Fibroblast of lung (primary cell): ENCODE measurements at regions not wholly inside any gene's neighbourhood (a gene's known extent, or its start where the extent isn't known, plus 50 kb on each side); places are given as distances from the start of the nearest gene placed in this dataset.

ENCODE experiments used
- DNase-seq, 2 donors: peaks; one replicate each; pipeline versions ENCODE4 v3.0.0 to v3.0.0-alpha.2; 2010; ENCODE audit warnings: low read depth in 2 of 2
- H2AFZ ChIP-seq: 2 replicates; pipeline ENCODE4 v1.5.1; 2012; ENCODE audit warnings: low read length, control low read depth, inconsistent platforms
- H3K27ac ChIP-seq: 2 replicates; pipeline ENCODE4 v1.5.1; 2011; ENCODE audit warnings: low read length, control low read depth; ENCODE audit not compliant: insufficient read depth
- H3K27me3 ChIP-seq: 2 replicates; pipeline ENCODE4 v1.5.1; 2011; ENCODE audit warnings: mild to moderate bottlenecking, low read length; ENCODE audit not compliant: control insufficient read depth, insufficient read depth
- H3K36me3 ChIP-seq: 2 replicates; pipeline ENCODE4 v1.5.1; 2011; ENCODE audit warnings: low read length; ENCODE audit not compliant: control insufficient read depth, insufficient read depth
- H3K4me1 ChIP-seq: 2 replicates; pipeline ENCODE4 v1.5.1; 2011; ENCODE audit warnings: low read length; ENCODE audit not compliant: control insufficient read depth, insufficient read depth; ENCODE audit errors: extremely low read depth
- H3K4me2 ChIP-seq: 2 replicates; pipeline ENCODE4 v1.5.1; 2011; ENCODE audit warnings: low read length, control low read depth; ENCODE audit not compliant: insufficient read depth; ENCODE audit errors: extremely low read depth
- H3K4me3 ChIP-seq, 4 experiments: fragments of 200-600 bp in 1 of 4; sonication (generic) in 1 of 4; replicated peaks in 1 of 4; 2 replicates each; pipeline ENCODE4 v1.5.1; 2011 to 2016; ENCODE audit warnings: low read length in 4 of 4, low read depth in 3 of 4, mild to moderate bottlenecking in 3 of 4, control low read depth in 2 of 4, inconsistent platforms in 1 of 4, mixed read lengths in 1 of 4; ENCODE audit not compliant: insufficient read depth in 1 of 4; ENCODE audit errors: control extremely low read depth in 1 of 4
- H3K79me2 ChIP-seq: 2 replicates; pipeline ENCODE4 v1.5.1; 2012; ENCODE audit warnings: mild to moderate bottlenecking, low read length, inconsistent platforms; ENCODE audit not compliant: control insufficient read depth, insufficient read depth
- H3K9ac ChIP-seq: 2 replicates; pipeline ENCODE4 v1.5.1; 2011; ENCODE audit warnings: mild to moderate bottlenecking, low read length, control low read depth; ENCODE audit not compliant: insufficient read depth
- H3K9me3 ChIP-seq: 2 replicates; pipeline ENCODE4 v1.5.1; 2012; ENCODE audit warnings: low read depth, low read length; ENCODE audit not compliant: control insufficient read depth, insufficient read depth
- H4K20me1 ChIP-seq: 2 replicates; pipeline ENCODE4 v1.5.1; 2011; ENCODE audit warnings: low read length; ENCODE audit not compliant: control insufficient read depth, insufficient read depth; ENCODE audit errors: extremely low read depth
- EZH2 ChIP-seq: IDR thresholded peaks from 2 replicates; pipeline ENCODE4 v1.5.1; 2012; ENCODE audit warnings: low read length, control low read depth, mild to moderate bottlenecking; ENCODE audit errors: missing control alignments
- TF ChIP-seq, protein P1 (sequence below), 2 donors: IDR thresholded peaks in 1 of 2; conservative IDR thresholded peaks in 1 of 2; 1 replicate in 1 of 2; 2 replicates in 1 of 2; pipeline ENCODE4 v1.5.1; 2011 to 2012; ENCODE audit warnings: low read length in 2 of 2, control low read depth in 1 of 2, inconsistent platforms in 1 of 2, low read depth in 1 of 2, mild to moderate bottlenecking in 1 of 2

DNA sequence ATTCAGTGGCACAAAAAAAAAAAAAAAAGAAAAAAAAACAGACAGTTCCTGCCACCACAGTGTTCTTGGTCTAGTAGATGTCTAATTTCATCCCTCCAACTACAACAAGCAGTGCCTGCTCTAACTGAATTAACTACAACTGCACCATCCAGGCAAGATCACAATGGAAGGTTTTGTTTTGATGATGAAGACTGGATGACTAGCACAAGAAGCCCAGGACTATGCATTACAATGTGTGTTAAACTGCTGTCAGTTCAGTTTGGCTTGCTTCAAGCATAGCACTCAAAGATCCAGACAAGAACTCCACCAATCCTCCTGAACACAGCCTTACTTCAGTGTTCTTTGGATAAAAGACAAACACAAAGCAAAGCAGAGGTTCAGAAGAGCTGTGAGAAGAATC lies 279.9 kb downstream of the GRIN2B start:
- no peak for DNase-seq
- H3K27ac ChIP-seq: no peak overlapping the region
- no peaks in the 10 kb centered on the region for H3K9me3 ChIP-seq
- no peaks in the 10 kb centered on the region for H3K36me3 ChIP-seq
- no peaks in the 10 kb centered on the region for H3K79me2 ChIP-seq
- H3K4me2 ChIP-seq: no peak overlapping the region
- no peak overlapping the region for H3K4me3 ChIP-seq
- TF ChIP-seq, protein P1, sequence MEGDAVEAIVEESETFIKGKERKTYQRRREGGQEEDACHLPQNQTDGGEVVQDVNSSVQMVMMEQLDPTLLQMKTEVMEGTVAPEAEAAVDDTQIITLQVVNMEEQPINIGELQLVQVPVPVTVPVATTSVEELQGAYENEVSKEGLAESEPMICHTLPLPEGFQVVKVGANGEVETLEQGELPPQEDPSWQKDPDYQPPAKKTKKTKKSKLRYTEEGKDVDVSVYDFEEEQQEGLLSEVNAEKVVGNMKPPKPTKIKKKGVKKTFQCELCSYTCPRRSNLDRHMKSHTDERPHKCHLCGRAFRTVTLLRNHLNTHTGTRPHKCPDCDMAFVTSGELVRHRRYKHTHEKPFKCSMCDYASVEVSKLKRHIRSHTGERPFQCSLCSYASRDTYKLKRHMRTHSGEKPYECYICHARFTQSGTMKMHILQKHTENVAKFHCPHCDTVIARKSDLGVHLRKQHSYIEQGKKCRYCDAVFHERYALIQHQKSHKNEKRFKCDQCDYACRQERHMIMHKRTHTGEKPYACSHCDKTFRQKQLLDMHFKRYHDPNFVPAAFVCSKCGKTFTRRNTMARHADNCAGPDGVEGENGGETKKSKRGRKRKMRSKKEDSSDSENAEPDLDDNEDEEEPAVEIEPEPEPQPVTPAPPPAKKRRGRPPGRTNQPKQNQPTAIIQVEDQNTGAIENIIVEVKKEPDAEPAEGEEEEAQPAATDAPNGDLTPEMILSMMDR (conservative IDR thresholded peaks at IDR 0.05 in 1 of 2, IDR thresholded peaks at IDR 0.05 in 1 of 2; ENCODE audit: low read depth in 1 of 2, low read length in 2 of 2): no peak
- TF ChIP-seq EZH2: no peak
- no peaks in the 10 kb centered on the region for H3K27me3 ChIP-seq
- H4K20me1 ChIP-seq: peaks cover 2% of the 10 kb centered on the region
- no peak overlapping the region for H2AFZ ChIP-seq
- no peaks in the 10 kb centered on the region for H3K4me1 ChIP-seq
- no peak overlapping the region for H3K9ac ChIP-seq

DNA sequence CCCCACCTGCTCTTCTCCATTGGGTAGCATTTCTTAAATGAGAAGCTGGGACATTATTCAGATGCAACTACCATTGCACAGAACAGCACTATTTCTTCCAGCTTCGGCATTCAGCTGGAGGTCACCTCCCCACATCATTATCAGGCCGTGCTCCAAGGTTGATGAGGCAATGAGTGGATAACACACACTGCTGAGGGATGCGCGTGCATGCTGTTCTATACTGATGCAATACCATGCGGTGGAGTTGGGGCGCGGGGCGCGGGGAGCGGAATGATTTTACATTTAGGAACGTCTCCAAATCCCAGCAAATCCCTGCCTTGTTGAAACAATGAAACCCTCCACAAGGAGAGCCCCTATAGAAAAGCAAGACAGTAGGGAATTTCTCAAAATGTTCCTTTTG lies 283.4 kb downstream of the GRIN2B start:
- no peak for DNase-seq

DNA sequence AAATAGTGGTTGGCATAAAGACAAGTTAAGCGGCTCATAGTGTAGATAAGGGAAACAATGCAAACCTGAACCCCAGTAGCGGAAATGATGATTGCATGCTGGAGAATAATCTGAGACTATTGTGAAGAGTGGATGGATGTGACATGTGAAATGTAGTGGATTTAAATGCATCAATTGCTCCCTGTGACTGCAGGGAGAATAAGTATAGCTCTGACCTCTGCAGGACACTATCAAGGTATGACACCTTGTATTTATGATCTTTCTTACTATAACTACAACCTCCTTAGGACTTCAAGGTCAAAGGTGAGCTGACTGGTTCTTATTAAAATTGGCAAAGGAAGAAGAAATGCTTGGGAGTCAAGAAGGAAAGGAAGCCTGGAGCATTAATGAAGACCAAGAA lies 285.6 kb downstream of the GRIN2B start:
- Histone ChIP-seq H3K79me2 (no peaks in the 10 kb centered on the region), H3K9ac (no peak overlapping the region), H3K36me3 (no peaks in the 10 kb centered on the region), H3K27ac (no peak overlapping the region), H3K9me3 (no peaks in the 10 kb centered on the region), H2AFZ (no peak overlapping the region), H3K4me3 (no peak overlapping the region), H3K27me3 (no peaks in the 10 kb centered on the region), H4K20me1 (peaks cover 2% of the 10 kb centered on the region), H3K4me2 (no peak overlapping the region), H3K4me1 (no peaks in the 10 kb centered on the region)
- no peak for DNase-seq
- no peak for TF ChIP-seq EZH2
- TF ChIP-seq, protein P1 (conservative IDR thresholded peaks at IDR 0.05 in 1 of 2, IDR thresholded peaks at IDR 0.05 in 1 of 2; ENCODE audit: low read depth in 1 of 2, low read length in 2 of 2): no peak

More for the DNA sequence above, 283.4 kb downstream of the GRIN2B start:
- Histone ChIP-seq H3K79me2 (no peaks in the 10 kb centered on the region), H3K27ac (no peak overlapping the region), H3K27me3 (no peaks in the 10 kb centered on the region), H4K20me1 (peaks cover 2% of the 10 kb centered on the region), H2AFZ (no peak overlapping the region), H3K36me3 (no peaks in the 10 kb centered on the region), H3K4me2 (no peak overlapping the region), H3K4me1 (no peaks in the 10 kb centered on the region), H3K9ac (no peak overlapping the region), H3K4me3 (no peak overlapping the region), H3K9me3 (no peaks in the 10 kb centered on the region)
- TF ChIP-seq, protein P1 (conservative IDR thresholded peaks at IDR 0.05 in 1 of 2, IDR thresholded peaks at IDR 0.05 in 1 of 2; ENCODE audit: low read depth in 1 of 2, low read length in 2 of 2): no peak
- no peak for TF ChIP-seq EZH2
